ENCODE measurements at regions not wholly inside any gene's neighbourhood (a gene's known extent, or its start where the extent isn't known, plus 50 kb on each side); places are given as distances from the start of the nearest gene placed in this dataset.

DNA sequence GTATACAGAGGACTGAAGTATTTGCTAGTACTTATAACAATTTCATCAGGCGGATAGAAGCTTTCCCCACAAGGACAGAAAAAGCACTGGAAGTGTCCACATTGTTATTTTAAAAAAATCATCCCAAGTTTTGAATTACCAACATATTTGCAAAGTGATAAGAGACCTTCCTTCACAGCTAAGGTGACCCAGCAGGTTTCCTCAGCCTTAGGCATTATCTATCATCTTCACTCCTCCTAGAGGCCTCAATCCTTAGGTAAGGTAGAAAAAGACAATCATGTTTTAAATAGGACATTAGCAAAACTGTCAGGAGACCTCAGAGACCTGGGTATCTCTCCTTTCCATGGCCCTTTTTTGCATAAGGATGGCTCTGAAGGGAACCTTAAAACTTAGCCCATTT lies 72.5 kb upstream of the CHD6 start:
- TF ChIP-seq, protein P1, sequence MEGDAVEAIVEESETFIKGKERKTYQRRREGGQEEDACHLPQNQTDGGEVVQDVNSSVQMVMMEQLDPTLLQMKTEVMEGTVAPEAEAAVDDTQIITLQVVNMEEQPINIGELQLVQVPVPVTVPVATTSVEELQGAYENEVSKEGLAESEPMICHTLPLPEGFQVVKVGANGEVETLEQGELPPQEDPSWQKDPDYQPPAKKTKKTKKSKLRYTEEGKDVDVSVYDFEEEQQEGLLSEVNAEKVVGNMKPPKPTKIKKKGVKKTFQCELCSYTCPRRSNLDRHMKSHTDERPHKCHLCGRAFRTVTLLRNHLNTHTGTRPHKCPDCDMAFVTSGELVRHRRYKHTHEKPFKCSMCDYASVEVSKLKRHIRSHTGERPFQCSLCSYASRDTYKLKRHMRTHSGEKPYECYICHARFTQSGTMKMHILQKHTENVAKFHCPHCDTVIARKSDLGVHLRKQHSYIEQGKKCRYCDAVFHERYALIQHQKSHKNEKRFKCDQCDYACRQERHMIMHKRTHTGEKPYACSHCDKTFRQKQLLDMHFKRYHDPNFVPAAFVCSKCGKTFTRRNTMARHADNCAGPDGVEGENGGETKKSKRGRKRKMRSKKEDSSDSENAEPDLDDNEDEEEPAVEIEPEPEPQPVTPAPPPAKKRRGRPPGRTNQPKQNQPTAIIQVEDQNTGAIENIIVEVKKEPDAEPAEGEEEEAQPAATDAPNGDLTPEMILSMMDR (IDR thresholded peaks at IDR 0.05): no peak
- TF ChIP-seq POLR2A (IDR thresholded peaks at IDR 0.05): no peak

All from heart left ventricle (tissue), 13 donors.